ENCODE measurements at regions not wholly inside any gene's neighbourhood (a gene's known extent, or its start where the extent isn't known, plus 50 kb on each side); places are given as distances from the start of the nearest gene placed in this dataset.

GRCh38 chr22:49490692-49491091, 337.0 kb downstream of the BRD1 start:
- DNase-seq: no peak

GRCh38 chr22:49489821-49490220, 337.9 kb downstream of the BRD1 start:
- DNase-seq: no peak

- DNase-seq: no peak
These were observed 338.7 kb downstream of the BRD1 start for GRCh38 chr22:49488943-49489342.

GRCh38 chr22:49487950-49488349, 339.7 kb downstream of the BRD1 start:
- DNase-seq: no peak

GRCh38 chr22:49486225-49486624, 341.4 kb downstream of the BRD1 start:
- no peak for DNase-seq

GRCh38 chr22:49483946-49484345, 343.7 kb downstream of the BRD1 start:
- DNase-seq: no peak

GRCh38 chr22:49483281-49483870, 344.3 kb downstream of the BRD1 start:
- no peak for DNase-seq

- DNase-seq: no peak
These were observed 344.9 kb downstream of the BRD1 start for GRCh38 chr22:49482811-49483210.

GRCh38 chr22:49481659-49482399, 345.8 kb downstream of the BRD1 start:
- DNase-seq: no peak

- DNase-seq: no peak
These were observed 346.6 kb downstream of the BRD1 start for GRCh38 chr22:49480896-49481658.

GRCh38 chr22:49480331-49480730, 347.3 kb downstream of the BRD1 start:
- no peak for DNase-seq

GRCh38 chr22:49479566-49479965, 348.1 kb downstream of the BRD1 start:
- no peak for DNase-seq

- DNase-seq: no peak
These were observed 350.8 kb downstream of the BRD1 start for GRCh38 chr22:49476800-49477400.

- DNase-seq: no peak
These were observed 351.5 kb downstream of the BRD1 start for GRCh38 chr22:49476176-49476575.

GRCh38 chr22:49475253-49475652, 352.4 kb downstream of the BRD1 start:
- DNase-seq: no peak

- DNase-seq: no peak
These were observed 354.4 kb downstream of the BRD1 start for GRCh38 chr22:49473286-49473685.

GRCh38 chr22:49470741-49471503, 356.8 kb downstream of the BRD1 start:
- DNase-seq: no peak

- DNase-seq: no peak
These were observed 357.6 kb downstream of the BRD1 start for GRCh38 chr22:49469896-49470740.

GRCh38 chr22:49468487-49469198, 359.0 kb downstream of the BRD1 start:
- peak in 1 of 56 donors; percentile 16 for DNase-seq
